OCI-LY7 (cell line): ENCODE measurements at regions not wholly inside any gene's neighbourhood (a gene's known extent, or its start where the extent isn't known, plus 50 kb on each side); places are given as distances from the start of the nearest gene placed in this dataset.
A peak's percentile ranks its signal among the peaks of the same experiment; 100 is the strongest.

ENCODE experiments used
- BruUV-seq: library from RNA; stranded (reverse); fragments of 400-500 nt; replicated peaks from 2 replicates; lab custom pipeline; 2021; lab: Mats Ljungman, UMichigan
- CTCF ChIA-PET: fragments of 300-600 bp; sonication (Branson Sonifier 250); formaldehyde crosslinking; loops from one replicate; lab custom pipeline; 2022; ENCODE audit warnings: antibody characterized with exemption; ENCODE audit not compliant: unreplicated experiment; lab: Charles Lee
- POLR2A ChIA-PET: fragments of 300-600 bp; sonication (Branson Sonifier 250); formaldehyde crosslinking; loops from one replicate; lab custom pipeline; 2022; ENCODE audit warnings: antibody characterized with exemption; lab: Charles Lee
- DNase-seq: peaks from one replicate; pipeline ENCODE4 v3.0.0-alpha.2; 2015; ENCODE audit warnings: low spot score
- H2AFZ ChIP-seq: fragments of 200-600 bp; sonication (generic), shearing (Covaris generic); 2 replicates; pipeline ENCODE4 v1.6.1; 2014; ENCODE audit warnings: mild to moderate bottlenecking, antibody characterized with exemption, low read length, moderate library complexity
- H3K27ac ChIP-seq: fragments of 200-600 bp; sonication (generic); 2 replicates; pipeline ENCODE4 v1.5.1; 2014; ENCODE audit warnings: mixed run types, low read depth, mild to moderate bottlenecking, moderate library complexity, low read length, inconsistent platforms; ENCODE audit not compliant: poor library complexity, severe bottlenecking
- H3K36me3 ChIP-seq: fragments of 200-600 bp; sonication (generic); 2 replicates; pipeline ENCODE4 v1.6.1; 2014; ENCODE audit warnings: mild to moderate bottlenecking, antibody characterized with exemption, low read length, moderate library complexity, mixed read lengths; ENCODE audit not compliant: insufficient read depth
- H3K4me1 ChIP-seq: fragments of 200-600 bp; sonication (generic); 2 replicates; pipeline ENCODE4 v1.5.1; 2014; ENCODE audit warnings: mild to moderate bottlenecking, low read length; ENCODE audit not compliant: insufficient read depth, poor library complexity, severe bottlenecking
- H3K4me2 ChIP-seq: fragments of 200-600 bp; sonication (generic); 2 replicates; pipeline ENCODE4 v1.6.1; 2014; ENCODE audit warnings: mild to moderate bottlenecking, low read length
- H3K4me3 ChIP-seq: fragments of 200-600 bp; sonication (generic); 2 replicates; pipeline ENCODE4 v1.5.1; 2014; ENCODE audit warnings: mild to moderate bottlenecking, low read depth, low read length; ENCODE audit not compliant: poor library complexity, severe bottlenecking
- H3K79me2 ChIP-seq: fragments of 200-600 bp; sonication (generic); 2 replicates; pipeline ENCODE4 v1.6.1; 2016; ENCODE audit warnings: low read depth, mild to moderate bottlenecking, low read length, moderate library complexity, mixed read lengths; ENCODE audit not compliant: insufficient read depth
- H3K9me2 ChIP-seq: fragments of 200-600 bp; sonication (generic); 2 replicates; pipeline ENCODE4 v1.6.1; 2016; ENCODE audit warnings: mild to moderate bottlenecking, low read length, mixed read lengths; ENCODE audit not compliant: insufficient read depth
- H3K9me3 ChIP-seq: fragments of 200-600 bp; sonication (generic); 2 replicates; pipeline ENCODE4 v1.6.1; 2014; ENCODE audit warnings: mild to moderate bottlenecking, mixed run types, low read length, mixed read lengths
- H4K20me1 ChIP-seq: fragments of 200-600 bp; sonication (generic); 2 replicates; pipeline ENCODE4 v1.6.1; 2014; ENCODE audit warnings: mild to moderate bottlenecking, antibody characterized with exemption, low read length, moderate library complexity, mixed read lengths; ENCODE audit not compliant: insufficient read depth
- CTCF ChIP-seq: fragments of 200-600 bp; sonication (generic); conservative IDR thresholded peaks from 2 replicates; pipeline ENCODE4 v1.5.1; 2014; ENCODE audit warnings: mild to moderate bottlenecking, antibody characterized with exemption, low read length, moderate library complexity, mixed read lengths
- EZH2phosphoT487 ChIP-seq: fragments of 200-600 bp; sonication (generic); IDR thresholded peaks from 2 replicates; pipeline ENCODE4 v1.6.1; 2018; ENCODE audit warnings: low read depth, borderline replicate concordance, mild to moderate bottlenecking, mixed run types, antibody characterized with exemption, low read length, moderate library complexity, mixed read lengths
- intact Hi-C: fragments of 100-400 bp; cut with micrococcal nuclease; formaldehyde crosslinking; loops from one replicate; pipeline ENCODE4 v1.10.0; 2022; ENCODE audit not compliant: unreplicated experiment

GRCh38 chr4:19580095-19580494 is 671.6 kb upstream of the SLIT2 start:
- POLR2A ChIA-PET: no interaction called here
- CTCF ChIA-PET: no interaction called here
- Histone ChIP-seq H3K4me3 (no peak overlapping the region), H3K9me3 (no peaks in the 10 kb centered on the region), H3K4me2 (no peak overlapping the region), H2AFZ (peak overlapping the region; percentile 33; the same call in 1 of the 2 replicates), H4K20me1 (no peaks in the 10 kb centered on the region), H3K4me1 (peaks cover 13% of the 10 kb centered on the region), H3K79me2 (no peaks in the 10 kb centered on the region), H3K27ac (no peak overlapping the region), H3K36me3 (no peaks in the 10 kb centered on the region), H3K9me2 (no peaks in the 10 kb centered on the region; the same call in 1 of the 2 replicates)
- no peak for DNase-seq
- TF ChIP-seq CTCF: no peak
- TF ChIP-seq EZH2phosphoT487: no peak
- intact Hi-C loops: no loop called here
- no TSS peak for BruUV-seq

GRCh38 chr4:19579608-19580007 is 672.1 kb upstream of the SLIT2 start:
- Histone ChIP-seq H3K36me3 (no peaks in the 10 kb centered on the region), H4K20me1 (no peaks in the 10 kb centered on the region), H3K9me2 (no peaks in the 10 kb centered on the region; the same call in 1 of the 2 replicates), H3K27ac (no peak overlapping the region), H3K4me1 (peaks cover 13% of the 10 kb centered on the region), H3K9me3 (no peaks in the 10 kb centered on the region), H3K4me3 (no peak overlapping the region), H2AFZ (peak overlapping the region; percentile 33; the same call in 1 of the 2 replicates), H3K79me2 (no peaks in the 10 kb centered on the region), H3K4me2 (no peak overlapping the region)
- TF ChIP-seq EZH2phosphoT487: no peak
- no peak for TF ChIP-seq CTCF
- no peak for DNase-seq
- ChIA-PET CTCF (no interaction called here), POLR2A (no interaction called here)
- intact Hi-C loops: no loop called here
- BruUV-seq: no TSS peak

- Histone ChIP-seq H3K79me2 (no peaks in the 10 kb centered on the region), H3K4me1 (peaks cover 19% of the 10 kb centered on the region), H3K4me2 (no peak overlapping the region), H3K27ac (no peak overlapping the region), H4K20me1 (no peaks in the 10 kb centered on the region), H3K36me3 (no peaks in the 10 kb centered on the region), H3K9me2 (no peaks in the 10 kb centered on the region; the same call in 1 of the 2 replicates), H3K9me3 (no peaks in the 10 kb centered on the region), H2AFZ (no peak overlapping the region), H3K4me3 (no peak overlapping the region)
- ChIA-PET POLR2A (interaction anchor here (0.9 to 1.4 kb wide), 3 partner anchors 9 to 652 kb away, joined by 3 to 6 read pairs (median 3); no protein-coding TSS in a partner anchor), CTCF (no interaction called here)
- TF ChIP-seq CTCF (no peak), EZH2phosphoT487 (no peak)
- BruUV-seq: no TSS peak
- intact Hi-C loops: no loop called here
- DNase-seq: no peak
Observed at GRCh38 chr4:19577097-19577496, 674.6 kb upstream of the SLIT2 start.
